ENCODE measurements at regions not wholly inside any gene's neighbourhood (a gene's known extent, or its start where the extent isn't known, plus 50 kb on each side); places are given as distances from the start of the nearest gene placed in this dataset.
"Not testable (repeated sequence)": the region's sequence is repeated elsewhere in the genome, so short reads cannot be mapped to it uniquely, and the experiment has no call there.

DNA sequence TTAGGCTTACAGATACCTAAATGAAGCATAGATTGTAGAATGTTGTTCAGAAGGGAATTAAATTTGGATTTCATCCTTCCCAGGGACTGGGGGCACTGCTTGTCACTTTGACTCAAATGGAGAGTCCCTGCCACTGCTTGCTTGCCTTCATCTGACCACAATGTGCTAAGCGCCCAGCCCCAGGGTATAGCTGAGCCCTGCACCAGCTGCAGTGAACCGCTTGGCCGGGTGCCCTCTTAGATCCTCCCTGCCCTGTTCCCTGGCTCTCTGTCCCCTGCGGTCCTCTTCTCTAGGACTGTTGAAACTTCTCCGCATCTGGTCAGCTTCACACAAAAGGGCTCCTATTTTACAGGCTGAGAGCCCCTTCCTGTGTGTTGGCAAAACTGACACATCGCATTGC, 170.9 kb downstream of the BCL2L11 start:
- not testable (repeated sequence) for DNase-seq

DNA sequence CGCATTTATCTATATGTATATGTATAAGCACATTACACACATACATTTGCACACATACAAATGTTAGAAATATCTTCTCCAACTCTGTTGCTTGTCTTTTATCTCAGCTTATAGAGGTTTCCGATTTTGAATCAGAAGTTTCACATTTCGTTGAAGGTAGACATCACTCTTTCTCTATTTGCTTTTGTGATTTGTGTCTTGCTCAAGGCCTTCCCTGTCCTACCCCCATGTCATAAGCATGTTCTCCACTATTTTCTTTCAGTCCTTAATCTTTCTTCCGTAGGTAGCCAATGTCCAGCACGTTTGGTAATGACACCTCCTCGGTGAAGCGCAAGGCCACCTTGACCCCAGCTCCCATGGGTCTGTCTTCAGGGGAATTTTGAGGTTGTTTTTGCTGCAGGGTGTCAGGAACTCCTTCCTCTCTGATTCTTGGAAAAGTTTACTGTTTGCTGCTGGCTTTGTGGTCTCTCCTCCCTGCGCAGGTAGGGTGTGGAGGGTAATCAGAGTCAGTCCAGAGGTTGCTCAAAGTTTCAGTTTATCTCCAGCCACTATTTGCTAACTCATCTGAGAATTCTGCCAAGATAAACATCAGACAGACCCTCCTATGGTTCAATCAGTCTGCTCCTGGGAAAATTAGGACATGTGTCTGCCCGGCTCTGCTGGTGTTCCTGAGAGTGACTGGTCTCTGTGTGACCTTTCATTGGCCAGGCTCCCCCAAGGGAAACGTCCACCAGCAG, 171.7 kb downstream of the BCL2L11 start:
- DNase-seq: not testable (repeated sequence)

DNA sequence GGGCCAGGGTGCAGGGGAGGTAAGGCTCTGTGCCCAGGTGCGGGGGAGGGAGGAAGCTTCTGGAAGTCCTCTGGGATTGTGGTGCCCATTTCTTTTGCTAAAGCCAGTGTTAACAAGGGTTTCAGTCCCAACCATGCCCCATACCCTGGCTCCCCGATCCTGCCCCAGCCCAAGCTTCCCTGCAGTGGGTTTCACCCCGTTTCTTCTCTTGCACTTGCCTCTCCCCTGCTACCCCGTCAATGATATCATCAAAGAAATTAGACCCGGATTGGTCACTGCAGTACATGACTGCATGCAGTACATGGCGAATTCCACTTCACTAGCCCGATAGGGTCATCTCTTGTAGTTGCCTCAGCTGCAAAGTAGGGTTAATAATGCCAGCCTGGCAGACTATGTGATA, 174.0 kb downstream of the BCL2L11 start:
- not testable (repeated sequence) for DNase-seq

DNA sequence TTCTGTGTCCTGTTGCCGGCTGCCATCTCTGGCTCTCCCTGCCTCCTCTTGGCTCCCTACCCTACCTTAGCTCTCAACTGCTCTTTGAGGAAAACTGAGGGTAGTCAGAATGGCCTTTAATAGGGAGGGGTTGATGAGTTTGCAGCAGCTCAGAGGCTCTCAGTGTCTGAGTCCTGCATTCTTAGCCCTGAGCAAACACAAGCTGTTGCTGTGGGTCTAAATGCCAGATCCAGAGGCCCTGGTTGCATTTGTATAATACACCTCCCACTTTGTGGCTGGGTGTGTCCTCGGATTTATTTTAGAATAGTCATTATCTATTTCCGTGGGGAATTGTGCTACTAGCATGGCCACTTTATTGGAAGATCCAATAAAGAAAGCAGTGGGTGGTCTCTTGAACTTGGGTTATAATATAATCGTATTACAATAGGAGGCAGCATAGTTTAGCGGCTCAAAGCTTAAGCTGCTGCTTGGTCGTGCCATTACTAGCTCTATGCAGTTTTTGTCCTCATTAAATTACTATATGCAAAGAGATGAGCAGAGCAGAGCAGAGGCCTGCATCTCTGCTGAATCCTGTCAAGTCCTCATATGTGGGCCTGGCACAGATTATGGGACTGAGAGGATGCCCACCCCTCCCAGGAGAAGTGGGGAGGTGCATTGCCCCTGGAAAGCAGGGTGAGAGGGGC, 175.5 kb downstream of the BCL2L11 start:
- DNase-seq: not testable (repeated sequence)

DNA sequence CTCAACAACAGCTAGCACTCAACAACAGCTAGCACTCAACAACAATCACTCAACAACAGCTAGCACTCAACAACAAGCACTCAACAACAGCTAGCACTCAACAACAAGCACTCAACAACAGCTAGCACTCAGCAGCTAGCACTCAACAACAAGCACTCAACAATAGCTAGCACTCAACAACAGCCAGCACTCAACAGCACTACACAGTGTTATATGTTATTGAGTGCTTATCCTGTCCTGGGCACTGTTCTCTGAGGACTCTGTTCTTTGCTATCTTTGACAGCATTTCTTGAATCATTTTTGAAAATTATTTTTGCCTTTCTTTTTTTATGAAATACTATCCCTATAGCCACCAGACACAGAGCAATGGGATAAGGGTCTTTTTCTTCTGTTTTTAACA, 176.4 kb downstream of the BCL2L11 start:
- not testable (repeated sequence) for DNase-seq

DNA sequence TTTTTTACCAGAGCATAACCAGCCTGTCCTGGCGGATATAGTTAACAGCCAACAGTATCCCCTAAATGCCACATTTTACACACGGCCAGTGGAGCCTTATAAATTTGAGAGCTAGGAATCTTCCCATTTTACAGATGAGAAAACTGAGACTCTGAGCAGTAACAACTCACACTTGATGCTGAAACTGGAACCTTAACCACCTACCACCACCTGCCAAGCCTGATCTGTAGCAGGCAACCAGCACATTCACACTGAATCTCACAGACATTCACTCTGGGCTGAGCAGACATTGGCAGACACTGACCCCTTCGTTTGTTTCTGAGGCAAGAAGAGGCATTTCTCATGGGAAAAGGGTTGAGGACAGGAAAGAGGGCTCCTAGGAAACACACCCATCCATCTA, 178.2 kb downstream of the BCL2L11 start:
- DNase-seq: not testable (repeated sequence)

DNA sequence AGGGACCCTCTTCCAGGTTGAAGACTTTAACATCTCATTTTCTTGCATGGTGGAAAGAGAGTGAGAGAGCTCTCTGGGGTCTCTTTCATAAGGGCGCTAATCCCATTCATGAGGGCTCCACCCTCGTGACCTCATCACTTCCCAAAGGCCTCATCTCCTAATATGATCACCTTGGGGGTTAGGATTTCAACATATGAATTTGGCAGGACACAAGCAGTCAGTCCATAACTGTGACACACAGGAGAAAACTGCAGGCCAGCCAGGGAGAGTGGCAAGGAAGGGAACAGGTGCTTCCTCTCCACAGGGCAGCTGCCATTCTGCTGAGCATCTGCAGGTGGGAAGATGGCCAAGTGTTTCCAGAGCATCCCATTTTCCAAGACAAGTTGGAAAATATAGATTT, 178.9 kb downstream of the BCL2L11 start:
- DNase-seq: not testable (repeated sequence)

DNA sequence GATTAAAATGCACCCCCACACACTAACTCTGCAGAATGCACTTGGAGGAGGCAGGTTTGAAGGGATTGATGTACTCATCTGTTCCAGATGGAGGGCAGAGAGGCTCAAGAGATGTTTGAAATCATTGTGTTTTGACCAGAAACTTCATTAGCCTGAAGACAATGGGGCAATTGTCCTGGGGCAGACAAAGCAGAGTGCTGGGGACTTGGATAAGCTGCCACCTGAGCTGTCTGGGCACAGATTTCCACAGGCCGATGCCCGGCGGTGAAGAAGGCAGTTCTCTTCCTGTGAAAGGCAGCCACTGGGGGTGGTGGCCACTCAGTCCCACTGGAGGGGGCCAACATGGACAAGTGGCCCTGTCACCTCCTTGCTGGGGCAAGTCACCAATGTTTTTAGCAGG, 181.0 kb downstream of the BCL2L11 start:
- not testable (repeated sequence) for DNase-seq

DNA sequence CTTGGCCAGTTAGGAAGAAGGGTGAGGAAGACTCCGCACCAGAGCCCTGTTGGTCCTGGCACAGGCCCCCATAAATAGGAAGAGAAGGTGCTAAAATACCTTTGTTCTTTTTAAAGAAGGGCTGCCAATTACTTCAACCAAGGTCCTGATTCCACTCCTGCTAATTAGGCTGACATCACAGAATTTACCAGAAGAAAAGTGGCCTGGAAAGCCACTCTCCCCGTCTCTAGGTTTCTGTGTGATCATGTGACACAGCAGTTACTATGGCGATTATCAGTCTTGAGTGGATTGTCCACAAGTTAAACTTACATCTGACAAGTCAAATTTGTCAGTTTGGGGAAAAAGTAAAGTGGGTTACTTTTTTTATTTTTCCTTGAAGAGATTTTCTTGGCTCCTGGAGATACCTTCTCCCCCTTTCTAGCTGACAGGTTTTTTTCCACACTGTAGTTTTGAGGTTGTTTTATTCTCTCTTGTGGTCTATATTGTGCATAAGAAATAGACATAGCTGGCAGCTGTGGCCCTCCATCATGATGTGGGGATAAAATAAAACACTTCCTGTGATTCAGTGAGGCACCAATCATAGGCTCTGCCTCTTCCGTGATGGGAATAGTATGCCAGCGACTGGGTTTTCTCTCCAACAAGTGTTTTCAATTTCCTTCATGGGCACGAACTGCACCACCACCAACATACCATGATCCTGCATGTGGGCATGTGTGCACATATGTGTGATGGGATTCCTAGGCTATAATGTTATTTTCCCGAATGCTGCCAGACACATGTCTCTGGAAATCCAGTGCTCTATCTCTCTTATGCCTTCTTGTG, 181.9 kb downstream of the BCL2L11 start:
- not testable (repeated sequence) for DNase-seq

DNA sequence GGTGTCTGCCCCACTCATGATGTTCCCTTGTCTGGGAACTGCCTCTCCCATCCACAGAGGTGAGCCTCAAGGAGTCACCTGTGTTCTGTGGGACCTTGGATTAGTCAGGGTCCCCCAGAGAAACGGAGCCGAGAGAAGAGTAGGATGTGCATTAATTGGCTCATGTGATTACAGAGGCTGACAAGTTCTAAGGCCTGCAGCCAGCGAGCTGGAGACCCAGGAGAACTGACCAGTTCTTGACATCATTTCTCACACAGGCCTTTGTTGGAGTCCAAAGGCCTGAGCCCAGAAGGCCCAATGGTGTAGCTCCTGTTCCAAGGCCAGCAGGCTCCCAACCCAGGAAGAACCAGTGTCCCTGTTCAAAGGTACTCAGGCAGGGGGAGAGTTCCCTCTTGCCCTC, 186.6 kb downstream of the BCL2L11 start:
- not testable (repeated sequence) for DNase-seq

DNA sequence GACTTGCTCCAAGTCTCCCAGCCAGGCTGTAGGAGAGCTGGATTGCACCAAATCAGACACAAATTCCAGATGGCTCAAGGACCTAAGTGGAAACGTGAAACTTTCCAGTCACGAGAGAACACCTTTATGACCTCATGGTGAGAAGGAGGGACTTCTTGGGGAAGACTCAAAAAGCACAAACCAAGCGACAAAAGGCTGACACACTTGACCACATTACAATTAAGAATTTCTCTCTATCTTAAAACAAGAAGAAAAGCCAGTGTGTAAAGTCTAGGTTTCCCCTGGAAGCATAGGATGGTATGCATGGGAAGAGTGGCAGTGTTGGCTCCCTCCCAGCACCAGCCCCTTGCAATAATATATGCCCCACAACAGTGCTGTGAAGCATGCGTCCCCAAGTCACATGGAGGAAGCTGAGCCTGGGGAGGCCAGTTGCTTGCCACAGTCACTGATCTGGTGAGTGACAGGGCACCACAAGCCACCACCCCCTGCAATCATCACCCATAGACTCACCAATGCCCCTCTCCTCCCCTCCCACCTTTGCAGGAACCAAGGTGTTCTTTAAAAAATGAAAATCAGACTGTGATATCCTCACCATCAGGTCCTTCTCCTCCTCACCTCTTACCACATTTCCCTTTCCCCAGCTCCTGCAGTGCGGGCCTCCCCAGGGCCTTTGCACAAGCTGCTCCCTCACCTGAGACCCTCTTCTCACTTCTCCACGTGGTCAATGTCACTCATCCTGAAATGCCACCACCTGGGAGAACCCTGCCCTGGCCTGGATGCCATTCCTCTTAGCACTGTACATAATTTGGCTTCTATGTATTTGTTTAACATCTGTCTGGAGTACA, 188.7 kb downstream of the BCL2L11 start:
- DNase-seq: not testable (repeated sequence)

DNA sequence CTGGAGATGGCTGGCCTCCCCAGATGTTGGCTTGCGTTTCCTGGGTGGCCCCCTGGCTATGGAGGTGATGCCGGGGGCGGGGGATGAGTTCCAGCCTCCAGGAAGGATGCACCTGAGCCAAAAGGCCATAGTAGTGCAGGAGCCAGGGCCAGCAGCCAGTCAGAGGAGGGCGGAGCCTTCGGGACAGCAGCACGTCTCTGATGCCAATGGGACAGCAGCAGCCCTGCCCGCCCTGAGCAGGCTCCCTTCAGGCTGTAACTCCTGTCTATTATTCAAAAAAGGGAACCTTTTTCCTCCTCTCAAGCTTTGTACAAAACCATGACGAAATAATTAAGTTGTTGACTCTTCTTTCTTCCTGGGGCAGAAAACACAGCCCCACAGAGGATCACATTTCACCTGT, 189.7 kb downstream of the BCL2L11 start:
- not testable (repeated sequence) for DNase-seq

DNA sequence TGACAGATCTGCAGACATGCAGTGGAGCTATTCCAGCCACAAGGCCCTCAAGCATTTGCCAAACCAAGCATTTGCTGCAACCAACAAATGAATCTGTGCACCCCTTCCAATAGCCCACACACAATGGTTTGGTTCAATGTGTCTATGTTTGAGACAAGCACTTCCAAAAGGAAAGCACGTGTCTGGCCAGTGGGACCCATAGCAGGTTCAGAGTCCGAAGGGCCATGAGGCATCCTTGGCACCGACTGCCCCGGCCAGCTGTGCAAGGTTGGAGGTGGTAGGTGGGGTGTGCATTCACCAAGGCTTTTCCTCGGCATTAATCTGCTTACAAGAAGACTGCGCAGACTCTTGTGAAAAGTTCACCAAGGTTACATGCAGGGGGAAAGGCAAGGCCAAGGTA, 190.9 kb downstream of the BCL2L11 start:
- DNase-seq: not testable (repeated sequence)

DNA sequence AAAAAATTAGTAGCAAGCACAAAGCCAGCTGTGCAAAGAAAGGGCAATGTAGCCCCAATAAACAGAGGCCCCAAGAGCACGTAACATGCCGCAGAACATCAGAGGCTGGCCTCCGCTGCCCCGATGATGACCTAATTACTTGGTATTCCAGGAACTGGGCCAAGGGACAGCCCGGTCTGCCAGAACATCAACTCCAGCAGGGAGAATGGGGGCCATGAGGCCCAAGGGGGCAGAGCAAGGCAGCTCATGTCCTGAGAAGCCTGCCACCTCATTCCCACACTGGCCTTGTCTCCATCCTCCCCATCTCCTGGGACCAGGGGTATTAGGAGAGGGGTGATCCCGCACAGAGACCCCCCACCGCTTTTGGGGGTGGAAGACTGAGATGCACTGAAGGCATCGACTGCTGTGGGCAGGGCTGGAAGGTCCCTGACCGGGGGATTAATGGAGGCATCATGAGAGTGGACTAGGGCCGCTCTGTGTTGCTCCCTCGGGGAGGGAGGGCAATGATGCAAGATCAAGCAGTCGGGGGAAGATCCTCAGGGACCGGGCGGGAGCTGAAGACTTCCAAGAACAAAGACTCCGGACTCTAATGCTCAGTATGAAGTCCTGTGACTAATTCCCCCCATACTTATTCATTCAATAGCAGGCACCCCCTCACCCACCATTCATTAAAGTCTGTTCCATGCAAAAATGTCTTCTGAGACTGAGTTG, 192.3 kb downstream of the BCL2L11 start:
- DNase-seq: not testable (repeated sequence)

DNA sequence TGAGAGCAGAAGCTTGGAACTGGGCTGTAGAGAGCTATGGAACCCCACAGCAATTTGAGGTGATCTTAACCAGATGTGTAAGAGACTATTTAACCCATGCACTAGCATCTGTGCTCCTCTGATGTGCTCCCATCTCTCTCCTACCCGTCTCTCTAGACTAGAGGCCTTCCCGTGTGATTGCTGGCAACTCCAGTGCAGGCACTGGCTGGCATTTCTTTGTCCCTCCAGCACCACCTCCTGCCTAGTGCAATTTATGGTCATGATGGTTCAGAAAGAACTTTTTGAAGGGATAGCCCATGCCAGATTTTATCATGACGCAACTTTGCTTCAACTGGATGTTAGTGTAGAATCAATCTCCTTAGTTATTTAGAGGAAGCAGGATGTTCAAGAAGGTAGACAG, 193.0 kb downstream of the BCL2L11 start:
- DNase-seq: not testable (repeated sequence)

DNA sequence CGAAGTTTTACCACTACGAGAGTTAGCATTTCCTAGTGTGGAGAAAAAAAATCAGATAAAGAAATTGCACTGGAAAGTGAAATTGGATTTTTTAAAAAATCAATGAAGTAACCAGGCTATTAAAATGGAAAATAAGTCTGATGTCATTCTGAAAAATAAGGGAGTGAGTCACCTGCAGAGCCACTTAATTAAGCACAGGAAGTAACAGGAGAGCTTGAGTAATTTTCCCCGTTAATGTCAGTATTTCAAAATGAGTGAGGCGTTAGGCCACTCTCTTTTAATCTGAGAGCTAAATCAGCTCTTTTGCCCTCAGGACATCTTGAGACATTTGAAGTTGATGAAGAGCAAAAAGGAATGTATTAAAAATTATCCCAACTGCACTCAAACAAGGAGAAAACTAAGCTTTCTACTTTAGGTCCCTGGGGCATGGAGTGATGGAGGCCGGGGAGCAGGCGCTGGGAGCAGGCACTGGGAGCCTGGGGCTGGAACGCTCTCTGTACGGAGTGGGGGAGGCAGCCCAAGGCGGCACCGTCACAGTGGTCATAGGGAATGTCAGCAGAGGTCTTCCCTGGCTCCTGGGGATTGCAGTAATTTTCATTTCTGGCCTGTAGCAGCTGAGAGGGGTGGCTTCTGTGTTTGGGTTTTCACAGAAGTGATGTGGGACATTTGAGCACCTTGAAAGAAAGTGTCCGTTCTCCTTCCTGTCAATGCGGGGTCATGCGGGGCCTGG, 194.6 kb downstream of the BCL2L11 start:
- DNase-seq: not testable (repeated sequence)

DNA sequence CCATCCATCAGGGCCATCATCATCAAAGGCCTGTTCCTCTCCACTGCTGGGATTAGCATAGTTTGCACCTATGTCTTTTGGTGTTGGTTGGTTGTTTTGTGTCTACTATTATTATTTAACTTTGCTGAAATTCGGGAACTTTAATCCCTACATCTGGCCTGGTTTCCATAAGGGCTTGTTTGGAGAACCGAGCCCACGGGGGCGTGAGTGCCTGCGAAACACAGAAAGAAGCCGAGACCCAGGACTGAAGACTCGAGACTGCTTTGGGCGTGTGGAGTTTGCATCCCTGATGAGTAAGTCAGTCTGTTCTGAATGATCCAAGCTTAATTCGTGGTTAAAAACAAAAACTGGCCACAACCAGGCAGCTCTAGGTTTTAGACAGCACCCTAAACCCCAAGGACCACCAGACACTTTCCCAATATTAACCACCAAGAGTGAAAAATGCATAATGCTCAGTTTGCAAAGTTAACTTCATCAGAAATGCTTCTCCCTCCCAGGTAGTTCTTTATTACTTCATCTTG, 195.6 kb downstream of the BCL2L11 start:
- DNase-seq: not testable (repeated sequence)

DNA sequence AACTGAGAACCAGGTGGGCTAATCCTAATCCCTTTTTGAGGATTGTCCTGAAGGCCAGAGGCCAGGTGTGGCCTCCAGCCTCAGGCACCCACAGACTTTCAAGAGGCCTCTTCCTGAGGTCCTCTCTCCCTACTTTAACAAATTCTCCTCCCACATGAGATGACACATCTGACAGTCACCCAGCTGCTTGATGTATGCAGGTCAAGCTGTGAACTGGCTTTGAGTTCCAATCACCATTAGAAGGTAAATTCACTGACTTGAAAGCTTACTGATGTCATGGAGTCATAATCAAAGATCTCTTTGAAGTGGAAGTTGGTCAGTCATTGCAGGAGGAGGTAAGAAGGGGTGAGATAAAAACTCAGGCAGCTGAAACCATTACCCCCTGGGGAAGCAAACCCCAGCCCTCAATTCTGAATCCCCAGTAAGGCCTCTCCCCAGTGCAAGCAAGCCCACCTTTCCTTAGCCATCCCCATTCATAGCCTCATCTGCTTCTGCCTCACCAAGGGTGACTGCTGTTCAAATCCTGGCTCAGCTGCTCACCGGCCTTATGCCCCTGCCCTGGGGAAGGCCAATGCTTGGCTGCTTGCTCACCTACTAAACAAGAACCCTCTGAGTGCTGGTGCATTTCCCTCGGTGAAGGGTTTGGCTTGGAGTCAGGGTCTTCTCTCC, 196.3 kb downstream of the BCL2L11 start:
- DNase-seq: not testable (repeated sequence)

DNA sequence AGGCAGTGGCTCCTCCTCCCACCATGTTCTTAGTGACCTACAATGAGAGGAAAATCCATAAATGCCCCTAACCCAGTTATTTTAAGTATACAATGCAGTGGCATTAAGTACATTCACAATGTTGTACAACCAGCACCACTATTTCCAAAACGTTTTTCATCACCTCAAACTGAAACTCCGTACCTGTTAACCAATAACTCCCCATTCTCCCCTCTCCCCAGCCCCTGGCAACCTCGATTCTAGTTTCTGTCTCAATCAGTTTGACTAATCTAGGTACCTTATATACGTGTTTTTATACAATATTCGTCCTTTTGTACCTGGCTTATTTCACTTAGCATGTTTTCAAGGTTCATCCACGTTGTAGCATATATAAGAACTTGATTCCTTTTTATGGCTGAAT, 198.8 kb downstream of the BCL2L11 start:
- DNase-seq: not testable (repeated sequence)

DNA sequence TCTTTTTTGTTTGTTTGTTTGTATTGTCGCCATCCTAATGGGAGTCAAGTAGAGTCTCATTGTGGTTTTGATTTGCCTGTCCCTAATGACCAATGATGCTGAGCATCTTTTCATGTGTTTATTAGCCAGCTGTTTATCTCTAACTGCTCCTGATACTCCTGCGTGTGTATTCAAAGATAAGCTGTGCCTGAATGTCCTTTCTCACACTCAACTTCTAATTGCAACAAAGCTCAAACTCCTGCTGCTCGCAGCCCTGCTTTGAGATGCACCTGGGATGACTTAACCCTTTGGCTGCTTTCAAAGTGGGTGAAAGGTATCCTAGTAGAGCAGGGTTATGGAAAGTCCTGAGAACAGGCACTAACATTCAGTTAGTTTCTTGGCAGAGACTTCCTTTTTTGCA, 199.6 kb downstream of the BCL2L11 start:
- not testable (repeated sequence) for DNase-seq

Measured in NCI-H446 treated with DMSO at 0.1 percent for 48 hours (cell line).